H9 (cell line): ENCODE measurements at regions not wholly inside any gene's neighbourhood (a gene's known extent, or its start where the extent isn't known, plus 50 kb on each side); places are given as distances from the start of the nearest gene placed in this dataset.

ENCODE experiments used
- DNase-seq: peaks from one replicate; pipeline ENCODE4 v3.0.0-alpha.2; 2017
- H2AFZ ChIP-seq: one replicate; pipeline ENCODE4 v1.6.1; 2013; ENCODE audit warnings: mild to moderate bottlenecking, low read length, control low read depth, moderate library complexity
- H2AK5ac ChIP-seq: 2 replicates; pipeline ENCODE4 v1.6.1; 2013; ENCODE audit warnings: low read length, control low read depth, mixed read lengths; ENCODE audit not compliant: insufficient read length
- H2BK120ac ChIP-seq: one replicate; pipeline ENCODE4 v1.6.1; 2013; ENCODE audit warnings: low read depth, mild to moderate bottlenecking, low read length, control low read depth, inconsistent platforms; ENCODE audit not compliant: poor library complexity, severe bottlenecking
- H2BK12ac ChIP-seq: 2 replicates; pipeline ENCODE4 v1.6.1; 2013; ENCODE audit warnings: low read length, control low read depth, mixed read lengths, low read depth; ENCODE audit not compliant: insufficient read length
- H2BK15ac ChIP-seq: 2 replicates; pipeline ENCODE4 v1.6.1; 2013; ENCODE audit warnings: low read depth, low read length, control low read depth
- H2BK20ac ChIP-seq: one replicate; pipeline ENCODE4 v1.6.1; 2013; ENCODE audit warnings: low read depth, mild to moderate bottlenecking, low read length, control low read depth, inconsistent platforms; ENCODE audit not compliant: poor library complexity, severe bottlenecking
- H2BK5ac ChIP-seq: 2 replicates; pipeline ENCODE4 v1.6.1; 2013; ENCODE audit warnings: low read length, control low read depth, mixed read lengths; ENCODE audit not compliant: insufficient read length
- H3K14ac ChIP-seq: 2 replicates; pipeline ENCODE4 v1.6.1; 2013; ENCODE audit warnings: low read length, control low read depth; ENCODE audit not compliant: insufficient read depth
- H3K18ac ChIP-seq: 2 replicates; pipeline ENCODE4 v1.6.1; 2013; ENCODE audit warnings: low read depth, mild to moderate bottlenecking, mixed read lengths, low read length, control low read depth; ENCODE audit not compliant: insufficient read length
- H3K23ac ChIP-seq: 2 replicates; pipeline ENCODE4 v1.6.1; 2013; ENCODE audit warnings: low read length, control low read depth, mixed read lengths, low read depth; ENCODE audit not compliant: insufficient read length
- H3K23me2 ChIP-seq: 2 replicates; pipeline ENCODE4 v1.6.1; 2013; ENCODE audit warnings: low read depth, mild to moderate bottlenecking, mixed read lengths, low read length, control low read depth; ENCODE audit not compliant: insufficient read length, poor library complexity, severe bottlenecking
- H3K27ac ChIP-seq: 2 replicates; pipeline ENCODE4 v1.5.1; 2013; ENCODE audit warnings: low read length, control low read depth, mixed read lengths, low read depth; ENCODE audit not compliant: insufficient read length
- H3K27me3 ChIP-seq: 2 replicates; pipeline ENCODE4 v1.6.1; 2013; ENCODE audit warnings: low read length, control low read depth, inconsistent platforms; ENCODE audit not compliant: insufficient read depth
- H3K4ac ChIP-seq: 2 replicates; pipeline ENCODE4 v1.6.1; 2013; ENCODE audit warnings: low read depth, mild to moderate bottlenecking, control low read depth, inconsistent platforms, low read length, moderate library complexity
- H3K4me1 ChIP-seq: 2 replicates; pipeline ENCODE4 v1.6.1; 2013; ENCODE audit warnings: low read length, control low read depth, inconsistent platforms; ENCODE audit not compliant: insufficient read depth
- H3K4me2 ChIP-seq: 2 replicates; pipeline ENCODE4 v1.6.1; 2013; ENCODE audit warnings: low read length, control low read depth, mixed read lengths; ENCODE audit not compliant: insufficient read length, insufficient read depth
- H3K56ac ChIP-seq: 2 replicates; pipeline ENCODE4 v1.6.1; 2013; ENCODE audit warnings: low read depth, mild to moderate bottlenecking, mixed read lengths, low read length, control low read depth; ENCODE audit not compliant: insufficient read length
- H3K79me1 ChIP-seq: 2 replicates; pipeline ENCODE4 v1.6.1; 2013; ENCODE audit warnings: low read depth, mild to moderate bottlenecking, moderate library complexity, low read length, control low read depth, inconsistent platforms; ENCODE audit not compliant: insufficient read depth, poor library complexity, severe bottlenecking
- H3K79me2 ChIP-seq: 2 replicates; pipeline ENCODE4 v1.6.1; 2013; ENCODE audit warnings: low read length, control low read depth, inconsistent platforms; ENCODE audit not compliant: insufficient read depth
- H3K9ac ChIP-seq: 2 replicates; pipeline ENCODE4 v1.6.1; 2013; ENCODE audit warnings: low read length, control low read depth, mixed read lengths; ENCODE audit not compliant: insufficient read length; ENCODE audit errors: extremely low read depth
- H3K9me3 ChIP-seq: one replicate; pipeline ENCODE4 v1.6.1; 2013; ENCODE audit warnings: low read depth, low read length, inconsistent platforms; ENCODE audit not compliant: control insufficient read depth
- H3T11ph ChIP-seq: one replicate; pipeline ENCODE4 v1.6.1; 2013; ENCODE audit warnings: mild to moderate bottlenecking, low read length, control low read depth, inconsistent platforms
- H4K20me1 ChIP-seq: one replicate; pipeline ENCODE4 v1.6.1; 2013; ENCODE audit not compliant: control insufficient read depth, insufficient read length, insufficient read depth
- H4K5ac ChIP-seq: 2 replicates; pipeline ENCODE4 v1.6.1; 2013; ENCODE audit warnings: low read depth, mild to moderate bottlenecking, mixed read lengths, low read length, control low read depth; ENCODE audit not compliant: insufficient read length
- H4K8ac ChIP-seq: replicated peaks from 2 replicates; pipeline ENCODE4 v1.6.1; 2013; ENCODE audit warnings: low read length, control low read depth, mixed read lengths, low read depth; ENCODE audit not compliant: insufficient read length
- H4K91ac ChIP-seq: 2 replicates; pipeline ENCODE4 v1.6.1; 2013; ENCODE audit warnings: low read depth, mild to moderate bottlenecking, moderate library complexity, mixed read lengths, low read length, control low read depth; ENCODE audit not compliant: insufficient read length
- H3K27ac Mint-ChIP-seq, 3 experiments: 2 replicates in 2 of 3; 3 replicates in 1 of 3; pipeline ENCODE4 v1.8.0; 2020 to 2021; ENCODE audit warnings: mixed read lengths in 3 of 3, mild to moderate bottlenecking in 1 of 3, moderate library complexity in 1 of 3
- H3K27me3 Mint-ChIP-seq: 2 replicates; pipeline ENCODE4 v1.8.0; 2021; ENCODE audit warnings: low read depth, mild to moderate bottlenecking, moderate library complexity, mixed read lengths
- H3K36me3 Mint-ChIP-seq, 3 experiments: 2 replicates in 2 of 3; 3 replicates in 1 of 3; pipeline ENCODE4 v1.8.0; 2020 to 2021; ENCODE audit warnings: low read depth in 3 of 3, mixed read lengths in 3 of 3; ENCODE audit not compliant: insufficient read depth in 1 of 3
- H3K4me1 Mint-ChIP-seq, 2 experiments: 2 replicates each; pipeline ENCODE4 v1.8.0; 2020; ENCODE audit warnings: mixed read lengths in 2 of 2
- H3K4me3 Mint-ChIP-seq, 2 experiments: 2 replicates in 1 of 2; 3 replicates in 1 of 2; pipeline ENCODE4 v1.8.0; 2020 to 2021; ENCODE audit warnings: mild to moderate bottlenecking in 2 of 2, mixed read lengths in 2 of 2, moderate library complexity in 1 of 2
- H3K9me3 Mint-ChIP-seq, 2 experiments: 2 replicates in 1 of 2; 3 replicates in 1 of 2; pipeline ENCODE4 v1.8.0; 2020; ENCODE audit warnings: mild to moderate bottlenecking in 2 of 2, mixed read lengths in 2 of 2, moderate library complexity in 1 of 2
- TF ChIP-seq, protein P1 (sequence below): fragments of 200-600 bp; sonication (generic); conservative IDR thresholded peaks from 3 replicates; pipeline ENCODE4 v1.8.0; 2021; ENCODE audit warnings: antibody characterized with exemption, mild to moderate bottlenecking

DNA sequence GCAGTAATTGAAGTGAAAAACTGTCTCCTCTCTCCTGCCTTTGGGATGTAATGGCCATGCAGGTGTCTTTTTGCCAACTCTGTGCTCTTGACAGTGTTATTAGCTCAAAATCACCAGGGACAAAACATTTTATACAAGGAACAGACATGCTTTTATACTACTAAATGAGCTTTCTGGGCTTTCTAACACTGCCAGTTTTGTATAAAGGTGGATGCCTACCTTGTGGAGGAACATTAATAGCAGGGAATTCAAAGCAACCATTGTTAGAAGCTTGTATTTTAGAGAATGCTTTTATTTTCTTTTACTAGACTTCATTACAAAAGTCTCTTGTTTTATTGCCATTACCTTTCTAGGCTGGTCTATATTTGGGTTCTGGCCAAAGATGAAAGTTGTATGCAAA is 54.7 kb upstream of the ARSJ start:
- H3K79me1 ChIP-seq: no peaks in the 10 kb centered on the region
- no peak overlapping the region for H2BK15ac ChIP-seq
- no peak overlapping the region for H3K4ac ChIP-seq
- no peaks in the 10 kb centered on the region for H3K9me3 Mint-ChIP-seq
- TF ChIP-seq, protein P1, sequence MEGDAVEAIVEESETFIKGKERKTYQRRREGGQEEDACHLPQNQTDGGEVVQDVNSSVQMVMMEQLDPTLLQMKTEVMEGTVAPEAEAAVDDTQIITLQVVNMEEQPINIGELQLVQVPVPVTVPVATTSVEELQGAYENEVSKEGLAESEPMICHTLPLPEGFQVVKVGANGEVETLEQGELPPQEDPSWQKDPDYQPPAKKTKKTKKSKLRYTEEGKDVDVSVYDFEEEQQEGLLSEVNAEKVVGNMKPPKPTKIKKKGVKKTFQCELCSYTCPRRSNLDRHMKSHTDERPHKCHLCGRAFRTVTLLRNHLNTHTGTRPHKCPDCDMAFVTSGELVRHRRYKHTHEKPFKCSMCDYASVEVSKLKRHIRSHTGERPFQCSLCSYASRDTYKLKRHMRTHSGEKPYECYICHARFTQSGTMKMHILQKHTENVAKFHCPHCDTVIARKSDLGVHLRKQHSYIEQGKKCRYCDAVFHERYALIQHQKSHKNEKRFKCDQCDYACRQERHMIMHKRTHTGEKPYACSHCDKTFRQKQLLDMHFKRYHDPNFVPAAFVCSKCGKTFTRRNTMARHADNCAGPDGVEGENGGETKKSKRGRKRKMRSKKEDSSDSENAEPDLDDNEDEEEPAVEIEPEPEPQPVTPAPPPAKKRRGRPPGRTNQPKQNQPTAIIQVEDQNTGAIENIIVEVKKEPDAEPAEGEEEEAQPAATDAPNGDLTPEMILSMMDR: no peak
- H3K27me3 Mint-ChIP-seq: no peaks in the 10 kb centered on the region
- H4K91ac ChIP-seq: no peak overlapping the region
- no peaks in the 10 kb centered on the region for H3K4me1 Mint-ChIP-seq
- no peak overlapping the region for H3K18ac ChIP-seq
- H3T11ph ChIP-seq: no peak overlapping the region
- no peak overlapping the region for H3K23ac ChIP-seq
- no peaks in the 10 kb centered on the region for H3K23me2 ChIP-seq
- H3K56ac ChIP-seq: no peak overlapping the region
- no peak overlapping the region for H3K9ac ChIP-seq
- H2BK5ac ChIP-seq: no peak overlapping the region
- no peak overlapping the region for H2BK20ac ChIP-seq
- DNase-seq: no peak
- H3K27me3 ChIP-seq: no peaks in the 10 kb centered on the region
- H2BK120ac ChIP-seq: no peak overlapping the region
- H2AK5ac ChIP-seq: no peak overlapping the region
- H3K4me1 ChIP-seq: no peaks in the 10 kb centered on the region
- H3K36me3 Mint-ChIP-seq: no peaks in the 10 kb centered on the region
- no peak overlapping the region for H2BK12ac ChIP-seq
- H3K14ac ChIP-seq: no peak overlapping the region
- H3K27ac Mint-ChIP-seq: no peak overlapping the region
- no peak overlapping the region for H4K5ac ChIP-seq
- H3K79me2 ChIP-seq: no peaks in the 10 kb centered on the region
- no peaks in the 10 kb centered on the region for H3K9me3 ChIP-seq
- H2AFZ ChIP-seq: no peak overlapping the region
- no peak overlapping the region for H3K4me2 ChIP-seq
- no peak overlapping the region for H3K4me3 Mint-ChIP-seq
- H3K27ac ChIP-seq: no peak overlapping the region
- no peaks in the 10 kb centered on the region for H4K20me1 ChIP-seq
- H4K8ac ChIP-seq: no peak overlapping the region
